ENCODE measurements at regions not wholly inside any gene's neighbourhood (a gene's known extent, or its start where the extent isn't known, plus 50 kb on each side); places are given as distances from the start of the nearest gene placed in this dataset. TPM values are rescaled to one million over a fixed set of nuclear protein-coding genes. Genes with fewer than 3 reads are reported as not detected.
"Not testable (repeated sequence)": the region's sequence is repeated elsewhere in the genome, so short reads cannot be mapped to it uniquely, and the experiment has no call there.

GRCh38 chr6:119443993-119444641 is 94.6 kb upstream of the MAN1A1 start:
- DNase-seq, result no peak

GRCh38 chr6:119442776-119443184 is 93.2 kb upstream of the MAN1A1 start:
- DNase-seq, result no peak

- DNase-seq, result no peak
These were observed 91.4 kb upstream of the MAN1A1 start for GRCh38 chr6:119440953-119441352.

DNA sequence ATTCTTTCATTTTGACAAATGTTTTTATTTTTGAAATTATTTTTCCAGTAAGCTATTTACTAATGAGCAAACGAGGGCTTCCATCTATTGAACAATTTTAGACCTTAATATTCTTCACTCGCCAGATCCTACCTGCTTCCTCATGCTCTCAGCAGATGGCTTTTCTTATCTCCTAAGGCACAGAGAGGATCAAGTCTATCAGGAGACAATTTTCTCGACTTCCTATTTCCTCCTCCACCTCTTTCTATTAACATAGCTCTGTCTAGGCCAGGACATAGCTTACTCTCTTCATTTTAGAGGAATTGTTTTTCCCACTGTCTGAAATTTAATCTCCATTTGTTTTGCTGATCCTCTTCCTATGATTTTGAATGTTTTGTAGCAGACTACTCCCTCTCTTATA is 87.0 kb upstream of the MAN1A1 start:
- DNase-seq, result no peak

DNA sequence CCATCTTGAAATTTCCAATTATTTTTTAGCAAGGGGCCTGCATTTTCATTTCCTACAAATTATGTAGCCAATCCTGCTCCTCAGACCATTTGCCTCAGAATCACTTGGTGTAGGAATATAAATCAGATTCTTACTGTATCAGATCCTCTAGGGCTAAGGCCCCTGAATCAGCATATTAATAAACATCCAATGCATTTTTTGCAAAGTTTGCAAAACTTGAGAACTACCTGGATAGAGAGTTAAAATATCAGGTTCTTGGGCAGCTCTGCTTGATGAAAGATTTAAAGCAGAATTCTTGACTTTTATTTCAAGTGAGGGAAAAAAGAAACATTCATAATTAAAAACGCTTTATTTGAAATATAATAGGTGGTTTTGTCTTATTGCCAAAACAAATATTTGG is 82.2 kb upstream of the MAN1A1 start:
- DNase-seq, result no peak

DNA sequence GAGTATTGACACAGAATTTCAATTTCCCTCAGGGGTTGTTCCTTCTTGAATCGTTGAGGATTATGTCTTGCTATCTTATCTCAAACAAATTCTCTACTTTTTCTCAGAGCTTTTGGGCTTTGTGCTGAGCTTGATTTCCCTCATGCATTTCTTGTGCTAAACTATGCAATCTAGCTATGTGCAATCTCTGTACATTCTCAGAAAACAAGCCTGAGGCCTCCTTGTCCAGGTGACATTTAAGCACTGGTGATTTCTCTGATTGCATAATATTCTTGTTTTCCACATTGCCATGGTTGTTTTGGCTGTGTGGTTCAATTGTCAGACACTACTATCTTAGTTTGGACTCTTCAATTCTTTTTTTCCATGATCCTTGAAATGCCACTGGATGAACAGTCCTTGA is 81.2 kb upstream of the MAN1A1 start:
- no peak for DNase-seq

GRCh38 chr6:119428633-119429032 is 79.1 kb upstream of the MAN1A1 start:
- no peak for DNase-seq

DNA sequence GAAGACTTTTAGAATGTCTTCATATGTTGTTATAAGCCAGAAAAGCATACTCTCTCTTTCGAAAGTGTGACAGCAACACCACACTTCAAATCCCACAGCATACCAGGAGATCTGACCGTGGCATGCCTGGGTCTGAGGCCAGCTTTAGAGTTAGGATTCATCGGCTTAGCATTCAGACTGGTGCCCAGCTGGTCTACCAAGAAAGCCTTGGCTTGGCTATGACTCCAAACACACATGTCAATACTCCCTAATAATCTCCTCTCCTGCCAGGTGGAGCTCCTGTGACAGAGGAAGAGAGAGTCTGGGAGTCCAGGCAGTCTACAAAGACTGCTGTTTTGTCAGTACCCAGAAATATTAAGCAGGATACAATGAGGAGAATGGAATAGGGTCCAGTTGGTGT is 77.1 kb upstream of the MAN1A1 start:
- DNase-seq, result no peak

GRCh38 chr6:119423996-119424395 is 74.4 kb upstream of the MAN1A1 start:
- DNase-seq, result no peak

GRCh38 chr6:119418084-119418483 is 68.5 kb upstream of the MAN1A1 start:
- DNase-seq, result not testable (repeated sequence)

DNA sequence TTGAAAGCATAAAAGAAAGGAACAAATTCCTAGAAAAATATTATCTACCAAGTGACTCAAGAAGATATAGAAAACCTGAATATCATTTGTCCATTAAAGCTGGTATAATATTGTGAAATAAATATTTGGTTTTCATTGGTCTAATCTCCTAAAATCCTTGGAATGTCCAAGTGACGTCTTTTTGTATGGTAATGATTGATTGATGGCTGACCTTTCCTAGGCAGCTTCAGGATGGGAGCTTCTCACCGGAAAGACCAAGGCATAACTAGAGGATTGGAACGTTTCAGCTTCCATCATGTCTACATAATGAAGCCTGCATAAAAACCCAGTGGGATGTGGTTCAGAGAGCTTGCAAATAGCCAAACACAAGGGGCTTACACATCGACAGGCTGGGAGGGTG is 57.6 kb upstream of the MAN1A1 start:
- no peak for DNase-seq

GRCh38 chr6:119405114-119405513 is 55.6 kb upstream of the MAN1A1 start:
- not testable (repeated sequence) for DNase-seq

Small RNAs in the stretch of these regions (small RNA-seq; reads per million reads assigned to genes)
- gene COX6A1P3 (not detected), gene MIR3144 (not detected), gene RNA5SP215 (0.12 reads per million), gene RNU6-214P (not detected)

Data from occipital lobe (tissue), 2 donors.